AG09309 (cell line): ENCODE measurements at regions not wholly inside any gene's neighbourhood (a gene's known extent, or its start where the extent isn't known, plus 50 kb on each side); places are given as distances from the start of the nearest gene placed in this dataset.

ENCODE experiments used
- DNase-seq: peaks from one replicate; pipeline ENCODE4 v3.0.0-alpha.2; 2010; ENCODE audit warnings: low read depth
- H3K4me3 ChIP-seq: 2 replicates; pipeline ENCODE4 v1.5.1; 2011; ENCODE audit warnings: mild to moderate bottlenecking, low read depth, low read length, moderate library complexity; ENCODE audit not compliant: control insufficient read depth
- TF ChIP-seq, protein P1 (sequence below): IDR thresholded peaks from 2 replicates; pipeline ENCODE4 v1.5.1; 2011; ENCODE audit warnings: mild to moderate bottlenecking, low read depth, low read length, inconsistent platforms; ENCODE audit not compliant: insufficient read depth, control insufficient read depth; ENCODE audit errors: missing control alignments

DNA sequence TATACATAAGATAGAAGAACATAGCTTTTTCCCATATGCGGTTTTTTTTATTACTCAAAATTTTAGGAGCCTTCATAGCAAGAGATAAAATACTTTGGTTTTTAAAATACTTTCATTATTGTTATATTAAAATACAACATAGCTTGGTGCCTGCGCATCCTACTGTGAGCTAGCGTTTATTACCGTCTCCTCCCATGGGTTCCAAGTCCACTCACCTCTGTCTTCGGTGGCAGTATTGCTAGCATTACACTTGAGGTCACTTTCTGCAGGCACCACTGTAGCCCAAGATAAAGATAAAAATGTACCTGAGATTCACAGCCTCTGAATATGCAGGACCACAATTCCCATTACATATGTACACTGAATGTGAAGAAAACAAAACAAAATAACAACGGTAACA is 326.7 kb downstream of the TPBG start:
- DNase-seq: no peak
- no peak overlapping the region for H3K4me3 ChIP-seq
- TF ChIP-seq, protein P1, sequence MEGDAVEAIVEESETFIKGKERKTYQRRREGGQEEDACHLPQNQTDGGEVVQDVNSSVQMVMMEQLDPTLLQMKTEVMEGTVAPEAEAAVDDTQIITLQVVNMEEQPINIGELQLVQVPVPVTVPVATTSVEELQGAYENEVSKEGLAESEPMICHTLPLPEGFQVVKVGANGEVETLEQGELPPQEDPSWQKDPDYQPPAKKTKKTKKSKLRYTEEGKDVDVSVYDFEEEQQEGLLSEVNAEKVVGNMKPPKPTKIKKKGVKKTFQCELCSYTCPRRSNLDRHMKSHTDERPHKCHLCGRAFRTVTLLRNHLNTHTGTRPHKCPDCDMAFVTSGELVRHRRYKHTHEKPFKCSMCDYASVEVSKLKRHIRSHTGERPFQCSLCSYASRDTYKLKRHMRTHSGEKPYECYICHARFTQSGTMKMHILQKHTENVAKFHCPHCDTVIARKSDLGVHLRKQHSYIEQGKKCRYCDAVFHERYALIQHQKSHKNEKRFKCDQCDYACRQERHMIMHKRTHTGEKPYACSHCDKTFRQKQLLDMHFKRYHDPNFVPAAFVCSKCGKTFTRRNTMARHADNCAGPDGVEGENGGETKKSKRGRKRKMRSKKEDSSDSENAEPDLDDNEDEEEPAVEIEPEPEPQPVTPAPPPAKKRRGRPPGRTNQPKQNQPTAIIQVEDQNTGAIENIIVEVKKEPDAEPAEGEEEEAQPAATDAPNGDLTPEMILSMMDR: no peak

GRCh38 chr6:82691997-82692396 is 328.4 kb downstream of the TPBG start:
- no peak for DNase-seq

GRCh38 chr6:82693094-82693493 is 329.5 kb downstream of the TPBG start:
- no peak for DNase-seq
- no peak overlapping the region for H3K4me3 ChIP-seq
- TF ChIP-seq, protein P1: no peak

More at GRCh38 chr6:82691997-82692396, 328.4 kb downstream of the TPBG start:
- H3K4me3 ChIP-seq: no peak overlapping the region
- TF ChIP-seq, protein P1: no peak

GRCh38 chr6:82701341-82701740 is 337.7 kb downstream of the TPBG start:
- TF ChIP-seq, protein P1: no peak

GRCh38 chr6:82702574-82702973 is 339.0 kb downstream of the TPBG start:
- DNase-seq: no peak
- TF ChIP-seq, protein P1: no peak
- H3K4me3 ChIP-seq: no peak overlapping the region

More at GRCh38 chr6:82701341-82701740, 337.7 kb downstream of the TPBG start:
- H3K4me3 ChIP-seq: no peak overlapping the region
- no peak for DNase-seq

DNA sequence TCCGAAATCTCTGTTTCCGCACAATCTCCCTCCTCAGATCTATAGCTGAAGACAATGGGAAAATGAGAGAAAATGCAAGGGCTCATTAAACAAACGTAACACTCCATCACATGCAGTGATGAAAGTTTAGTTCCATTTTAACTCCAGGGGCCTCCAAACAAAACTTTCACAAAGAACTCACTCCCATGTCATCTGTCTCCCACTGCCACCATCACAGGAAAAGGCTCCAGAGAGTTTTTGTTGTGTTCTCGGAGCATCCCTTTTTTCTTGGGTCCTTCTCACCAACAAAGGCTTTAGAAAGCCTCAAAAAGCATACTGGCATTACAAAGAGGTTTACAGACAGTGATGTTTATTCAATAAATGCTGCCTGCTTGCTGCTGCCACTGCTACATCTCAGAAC is 339.6 kb downstream of the TPBG start:
- DNase-seq: no peak
- H3K4me3 ChIP-seq: no peak overlapping the region
- TF ChIP-seq, protein P1: no peak

DNA sequence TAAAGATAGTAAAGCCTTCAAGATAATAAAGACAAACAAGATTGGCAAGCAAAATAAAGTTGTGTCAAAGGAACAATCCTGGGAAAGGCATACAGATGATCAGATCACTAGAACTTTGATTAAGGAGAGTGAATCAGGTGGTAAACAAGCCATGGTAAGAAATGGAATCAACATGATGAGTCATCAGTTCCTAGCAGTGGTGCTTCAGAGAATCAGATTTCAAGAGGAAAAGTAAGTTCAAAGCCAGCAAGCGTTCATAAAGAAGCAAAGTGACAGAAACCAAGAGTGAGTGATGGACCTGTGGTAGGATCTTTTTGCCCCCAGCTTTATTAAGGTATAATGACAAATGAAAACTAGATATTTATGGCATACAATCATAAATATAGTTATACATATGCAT is 340.4 kb downstream of the TPBG start:
- DNase-seq: no peak

More for the DNA sequence above, 340.4 kb downstream of the TPBG start:
- H3K4me3 ChIP-seq: no peak overlapping the region
- TF ChIP-seq, protein P1: no peak
